ENCODE measurements at regions not wholly inside any gene's neighbourhood (a gene's known extent, or its start where the extent isn't known, plus 50 kb on each side); places are given as distances from the start of the nearest gene placed in this dataset.

- RAD21 ChIA-PET (ENCODE audit: unreplicated experiment), result no interaction called here
- Histone ChIP-seq H3K27me3 (replicated peaks in 1 of 2; ENCODE audit: control insufficient read depth in 2 of 2, insufficient read depth in 2 of 2, low read length in 1 of 2) (no peaks in the 10 kb centered on the region), H3K4me2 (ENCODE audit: control insufficient read depth, insufficient read depth) (no peak overlapping the region), H3K36me3 (ENCODE audit: control insufficient read depth in 2 of 2, insufficient read depth in 2 of 2, low read length in 1 of 2) (no peaks in the 10 kb centered on the region), H3K4me1 (ENCODE audit: control insufficient read depth, insufficient read depth, low read length) (no peaks in the 10 kb centered on the region), H3K79me2 (ENCODE audit: control insufficient read depth, insufficient read depth, low read length) (no peaks in the 10 kb centered on the region), H3K9me3 (replicated peaks; ENCODE audit: control insufficient read depth, insufficient read depth, low read length) (no peaks in the 10 kb centered on the region), H4K20me1 (ENCODE audit: control insufficient read depth, insufficient read depth) (no peaks in the 10 kb centered on the region), H3K4me3 (no peak overlapping the region), H2AFZ (ENCODE audit: control insufficient read depth, low read depth, low read length) (no peak overlapping the region), H3K27ac (ENCODE audit: control insufficient read depth, insufficient read depth) (no peak overlapping the region), H3K9ac (ENCODE audit: control insufficient read depth, insufficient read depth, low read length) (no peak overlapping the region)
- CTCF ChIA-PET, result no interaction called here
- FAIRE-seq (no peak), ATAC-seq (no peak), DNase-seq (ENCODE audit: low read depth, low spot score) (no peak)
- 0% methylated on average over 1 of the region's 1 CpG for WGBS (ENCODE audit: insufficient coverage, insufficient replicate concordance, low lambda C conversion rate, missing lambda C conversion rate)
- in situ Hi-C loops (cut with MboI), result no loop called here
- intact Hi-C loops (cut with micrococcal nuclease; ENCODE audit: unreplicated experiment), result no loop called here
- SMC1A ChIA-PET (ENCODE audit: uncharacterized antibody, unreplicated experiment), result interaction anchor here (1.3 kb wide), 1 partner anchor 15 kb away, joined by 3 read pairs; no protein-coding TSS in a partner anchor
- POLR2A ChIA-PET, result no interaction called here
- no TSS peak for BruUV-seq (replicated peaks)
- TF ChIP-seq MXI1 (IDR thresholded peaks at IDR 0.05; ENCODE audit: low read depth, low read length) (no peak), NFYB (IDR thresholded peaks at IDR 0.05; ENCODE audit: insufficient read depth, low read depth, low read length) (no peak), PRDM15 (CRISPR knock-in tag; IDR thresholded peaks at IDR 0.05) (no peak), CHD4 (IDR thresholded peaks at IDR 0.05) (no peak), MLLT1 (IDR thresholded peaks at IDR 0.05) (no peak), MTA3 (IDR thresholded peaks at IDR 0.05; ENCODE audit: borderline replicate concordance, low read length) (no peak), NKRF (conservative IDR thresholded peaks at IDR 0.05) (no peak), EGR1 (IDR thresholded peaks at IDR 0.05; ENCODE audit: borderline replicate concordance in 1 of 2, low read depth in 2 of 2, low read length in 2 of 2) (no peak), KDM1A (IDR thresholded peaks at IDR 0.05; ENCODE audit: borderline replicate concordance) (no peak), POLR2A (IDR thresholded peaks at IDR 0.05; ENCODE audit: low read depth, low read length) (no peak), TCF3 (IDR thresholded peaks at IDR 0.05; ENCODE audit: borderline replicate concordance, insufficient read depth, low read depth, low read length) (no peak), IRF3 (IDR thresholded peaks at IDR 0.05) (no peak), JUNB (IDR thresholded peaks at IDR 0.05) (no peak)
These were observed 120.9 kb downstream of the MANEA start for GRCh38 chr6:95698271-95698670.

Measured in GM12878 (cell line).